Osteocyte (in vitro differentiated cells): ENCODE measurements at regions not wholly inside any gene's neighbourhood (a gene's known extent, or its start where the extent isn't known, plus 50 kb on each side); places are given as distances from the start of the nearest gene placed in this dataset.

Experiments used
- DNase-seq: peaks from one replicate; pipeline ENCODE4 v3.0.0; 2021; ENCODE audit warnings: mixed read lengths; ENCODE audit not compliant: unreplicated experiment; ENCODE audit errors: extremely low spot score
- H3K27ac Mint-ChIP-seq: one replicate; pipeline ENCODE4 v1.8.0; 2021; ENCODE audit warnings: mild to moderate bottlenecking, mixed read lengths; ENCODE audit not compliant: unreplicated experiment
- H3K27me3 Mint-ChIP-seq: one replicate; pipeline ENCODE4 v1.8.0; 2021; ENCODE audit warnings: mixed read lengths; ENCODE audit not compliant: unreplicated experiment
- H3K36me3 Mint-ChIP-seq: one replicate; pipeline ENCODE4 v1.8.0; 2021; ENCODE audit warnings: mixed read lengths; ENCODE audit not compliant: unreplicated experiment
- H3K4me1 Mint-ChIP-seq: one replicate; pipeline ENCODE4 v1.8.0; 2021; ENCODE audit warnings: mixed read lengths; ENCODE audit not compliant: unreplicated experiment
- H3K4me3 Mint-ChIP-seq: one replicate; pipeline ENCODE4 v1.8.0; 2021; ENCODE audit warnings: mild to moderate bottlenecking, moderate library complexity, mixed read lengths; ENCODE audit not compliant: unreplicated experiment
- H3K9me3 Mint-ChIP-seq: one replicate; pipeline ENCODE4 v1.8.0; 2021; ENCODE audit warnings: mixed read lengths; ENCODE audit not compliant: unreplicated experiment
- TF ChIP-seq, protein P1 (sequence below): fragments of 200-600 bp; sonication (generic); IDR thresholded peaks from 2 replicates; pipeline ENCODE4 v1.5.0; 2021; ENCODE audit warnings: antibody characterized with exemption, mild to moderate bottlenecking, moderate library complexity

GRCh38 chr7:68457481-68457880 is 1140.8 kb upstream of the AUTS2 start:
- no peak overlapping the region for H3K4me3 Mint-ChIP-seq
- DNase-seq, result no peak
- no peak overlapping the region for H3K27ac Mint-ChIP-seq
- TF ChIP-seq, protein P1, sequence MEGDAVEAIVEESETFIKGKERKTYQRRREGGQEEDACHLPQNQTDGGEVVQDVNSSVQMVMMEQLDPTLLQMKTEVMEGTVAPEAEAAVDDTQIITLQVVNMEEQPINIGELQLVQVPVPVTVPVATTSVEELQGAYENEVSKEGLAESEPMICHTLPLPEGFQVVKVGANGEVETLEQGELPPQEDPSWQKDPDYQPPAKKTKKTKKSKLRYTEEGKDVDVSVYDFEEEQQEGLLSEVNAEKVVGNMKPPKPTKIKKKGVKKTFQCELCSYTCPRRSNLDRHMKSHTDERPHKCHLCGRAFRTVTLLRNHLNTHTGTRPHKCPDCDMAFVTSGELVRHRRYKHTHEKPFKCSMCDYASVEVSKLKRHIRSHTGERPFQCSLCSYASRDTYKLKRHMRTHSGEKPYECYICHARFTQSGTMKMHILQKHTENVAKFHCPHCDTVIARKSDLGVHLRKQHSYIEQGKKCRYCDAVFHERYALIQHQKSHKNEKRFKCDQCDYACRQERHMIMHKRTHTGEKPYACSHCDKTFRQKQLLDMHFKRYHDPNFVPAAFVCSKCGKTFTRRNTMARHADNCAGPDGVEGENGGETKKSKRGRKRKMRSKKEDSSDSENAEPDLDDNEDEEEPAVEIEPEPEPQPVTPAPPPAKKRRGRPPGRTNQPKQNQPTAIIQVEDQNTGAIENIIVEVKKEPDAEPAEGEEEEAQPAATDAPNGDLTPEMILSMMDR, result no peak
- H3K9me3 Mint-ChIP-seq, result peaks cover 19% of the 10 kb centered on the region
- H3K27me3 Mint-ChIP-seq, result no peaks in the 10 kb centered on the region
- no peaks in the 10 kb centered on the region for H3K4me1 Mint-ChIP-seq
- no peaks in the 10 kb centered on the region for H3K36me3 Mint-ChIP-seq

GRCh38 chr7:68458010-68458908 is 1140.0 kb upstream of the AUTS2 start:
- peaks cover 19% of the 10 kb centered on the region for H3K9me3 Mint-ChIP-seq
- no peak overlapping the region for H3K4me3 Mint-ChIP-seq

GRCh38 chr7:68461430-68461829 is 1136.8 kb upstream of the AUTS2 start:
- H3K36me3 Mint-ChIP-seq, result peaks cover under 1% of the 10 kb centered on the region
- H3K4me1 Mint-ChIP-seq, result no peaks in the 10 kb centered on the region
- H3K27me3 Mint-ChIP-seq, result no peaks in the 10 kb centered on the region
- TF ChIP-seq, protein P1, result no peak
- DNase-seq, result no peak
- peaks cover 19% of the 10 kb centered on the region for H3K9me3 Mint-ChIP-seq
- H3K27ac Mint-ChIP-seq, result no peak overlapping the region
- no peak overlapping the region for H3K4me3 Mint-ChIP-seq

More at GRCh38 chr7:68458010-68458908, 1140.0 kb upstream of the AUTS2 start:
- Mint-ChIP-seq H3K27me3 (no peaks in the 10 kb centered on the region), H3K27ac (no peak overlapping the region), H3K36me3 (no peaks in the 10 kb centered on the region), H3K4me1 (no peaks in the 10 kb centered on the region)
- no peak for DNase-seq
- TF ChIP-seq, protein P1, result no peak

GRCh38 chr7:68470836-68471435 is 1127.3 kb upstream of the AUTS2 start:
- Mint-ChIP-seq H3K36me3 (peaks cover 4% of the 10 kb centered on the region), H3K27me3 (peaks cover 7% of the 10 kb centered on the region), H3K4me1 (no peaks in the 10 kb centered on the region), H3K9me3 (no peaks in the 10 kb centered on the region), H3K27ac (no peak overlapping the region), H3K4me3 (no peak overlapping the region)
- TF ChIP-seq, protein P1, result no peak
- DNase-seq, result no peak

DNA sequence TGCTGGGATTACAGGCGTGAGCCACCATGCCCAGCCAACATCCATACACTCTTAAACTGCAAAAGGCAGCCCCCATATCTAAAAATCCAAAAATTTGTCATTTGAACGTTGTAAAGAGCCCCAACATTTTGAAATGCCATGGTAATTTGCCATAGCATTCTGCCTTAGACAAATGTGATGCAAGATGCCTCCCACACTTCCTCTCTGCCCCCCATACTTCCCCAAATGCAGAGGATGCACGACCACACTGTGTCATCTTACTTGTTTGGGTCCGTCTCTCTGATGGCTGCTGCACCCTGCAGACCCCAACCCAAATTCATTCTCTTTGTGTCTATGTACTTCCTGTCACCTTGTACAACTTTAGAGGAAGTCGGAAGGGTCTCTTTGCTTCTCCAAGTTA is 1125.6 kb upstream of the AUTS2 start:
- TF ChIP-seq, protein P1, result no peak
- Mint-ChIP-seq H3K27ac (no peak overlapping the region), H3K4me1 (no peaks in the 10 kb centered on the region), H3K27me3 (peaks cover 7% of the 10 kb centered on the region), H3K4me3 (no peak overlapping the region), H3K9me3 (no peaks in the 10 kb centered on the region), H3K36me3 (no peaks in the 10 kb centered on the region)
- no peak for DNase-seq
